MCF 10A (cell line): ENCODE measurements at regions not wholly inside any gene's neighbourhood (a gene's known extent, or its start where the extent isn't known, plus 50 kb on each side); places are given as distances from the start of the nearest gene placed in this dataset.
"Not testable (repeated sequence)": the region's sequence is repeated elsewhere in the genome, so short reads cannot be mapped to it uniquely, and the experiment has no call there.

Experiments used
- BruUV-seq: library from RNA; stranded (reverse); fragments of 400-500 nt; replicated peaks from 2 replicates; lab custom pipeline; 2021; lab: Mats Ljungman, UMichigan
- CTCF ChIA-PET: fragments of 300-600 bp; sonication (Branson Sonifier 250); formaldehyde crosslinking; extraction: SDS; loops from one replicate; lab custom pipeline; 2021; ENCODE audit warnings: antibody characterized with exemption, inconsistent platforms; lab: Yijun Ruan, JAX
- POLR2A ChIA-PET: fragments of 300-600, 350-650 bp; sonication (Branson Sonifier 250); formaldehyde crosslinking; extraction: SDS; loops from one replicate; lab custom pipeline; 2020; ENCODE audit warnings: antibody characterized with exemption, inconsistent platforms; lab: Yijun Ruan, JAX
- DNase-seq: peaks from one replicate; pipeline ENCODE4 v3.0.0-alpha.2; 2018; ENCODE audit not compliant: unreplicated experiment
- H3K27ac Mint-ChIP-seq: one replicate; pipeline ENCODE4 v1.8.0; 2022; ENCODE audit warnings: mild to moderate bottlenecking, low read depth, mixed read lengths; ENCODE audit not compliant: unreplicated experiment
- H3K27me3 Mint-ChIP-seq: one replicate; pipeline ENCODE4 v1.8.0; 2022; ENCODE audit warnings: mixed read lengths; ENCODE audit not compliant: insufficient read depth, unreplicated experiment
- H3K36me3 Mint-ChIP-seq: one replicate; pipeline ENCODE4 v1.8.0; 2022; ENCODE audit warnings: mild to moderate bottlenecking, moderate library complexity, mixed read lengths; ENCODE audit not compliant: insufficient read depth, unreplicated experiment
- H3K4me1 Mint-ChIP-seq: one replicate; pipeline ENCODE4 v1.8.0; 2022; ENCODE audit warnings: mixed read lengths; ENCODE audit not compliant: insufficient read depth, unreplicated experiment
- H3K4me3 Mint-ChIP-seq: one replicate; pipeline ENCODE4 v1.8.0; 2022; ENCODE audit warnings: mild to moderate bottlenecking, moderate library complexity, mixed read lengths; ENCODE audit not compliant: unreplicated experiment
- H3K9me3 Mint-ChIP-seq: one replicate; pipeline ENCODE4 v1.8.0; 2022; ENCODE audit warnings: mixed read lengths; ENCODE audit not compliant: unreplicated experiment
- intact Hi-C: fragments of 100-400 bp; cut with micrococcal nuclease; formaldehyde crosslinking; loops from 2 replicates; pipeline ENCODE4 v1.14.1; 2022
- TF ChIP-seq, protein P1 (sequence below): fragments of 200-600 bp; IDR thresholded peaks from one replicate; pipeline ENCODE4 v1.8.0; 2022; ENCODE audit warnings: antibody characterized with exemption, mild to moderate bottlenecking; ENCODE audit not compliant: unreplicated experiment

- H3K4me3 Mint-ChIP-seq = no peak overlapping the region
- no TSS peak for BruUV-seq
- H3K36me3 Mint-ChIP-seq = no peaks in the 10 kb centered on the region
- CTCF ChIA-PET = interaction anchor here (1.0 kb wide), 1 partner anchor 44 kb away, joined by 3 read pairs; no protein-coding TSS in a partner anchor
- no peaks in the 10 kb centered on the region for H3K9me3 Mint-ChIP-seq
- POLR2A ChIA-PET = no interaction called here
- no peaks in the 10 kb centered on the region for H3K4me1 Mint-ChIP-seq
- TF ChIP-seq, protein P1, sequence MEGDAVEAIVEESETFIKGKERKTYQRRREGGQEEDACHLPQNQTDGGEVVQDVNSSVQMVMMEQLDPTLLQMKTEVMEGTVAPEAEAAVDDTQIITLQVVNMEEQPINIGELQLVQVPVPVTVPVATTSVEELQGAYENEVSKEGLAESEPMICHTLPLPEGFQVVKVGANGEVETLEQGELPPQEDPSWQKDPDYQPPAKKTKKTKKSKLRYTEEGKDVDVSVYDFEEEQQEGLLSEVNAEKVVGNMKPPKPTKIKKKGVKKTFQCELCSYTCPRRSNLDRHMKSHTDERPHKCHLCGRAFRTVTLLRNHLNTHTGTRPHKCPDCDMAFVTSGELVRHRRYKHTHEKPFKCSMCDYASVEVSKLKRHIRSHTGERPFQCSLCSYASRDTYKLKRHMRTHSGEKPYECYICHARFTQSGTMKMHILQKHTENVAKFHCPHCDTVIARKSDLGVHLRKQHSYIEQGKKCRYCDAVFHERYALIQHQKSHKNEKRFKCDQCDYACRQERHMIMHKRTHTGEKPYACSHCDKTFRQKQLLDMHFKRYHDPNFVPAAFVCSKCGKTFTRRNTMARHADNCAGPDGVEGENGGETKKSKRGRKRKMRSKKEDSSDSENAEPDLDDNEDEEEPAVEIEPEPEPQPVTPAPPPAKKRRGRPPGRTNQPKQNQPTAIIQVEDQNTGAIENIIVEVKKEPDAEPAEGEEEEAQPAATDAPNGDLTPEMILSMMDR = no peak
- no peaks in the 10 kb centered on the region for H3K27me3 Mint-ChIP-seq
- DNase-seq = no peak
- no peak overlapping the region for H3K27ac Mint-ChIP-seq
- intact Hi-C loops = no loop called here
Measured at GRCh38 chr2:58405341-58405740, 164.2 kb upstream of the FANCL start.

DNA sequence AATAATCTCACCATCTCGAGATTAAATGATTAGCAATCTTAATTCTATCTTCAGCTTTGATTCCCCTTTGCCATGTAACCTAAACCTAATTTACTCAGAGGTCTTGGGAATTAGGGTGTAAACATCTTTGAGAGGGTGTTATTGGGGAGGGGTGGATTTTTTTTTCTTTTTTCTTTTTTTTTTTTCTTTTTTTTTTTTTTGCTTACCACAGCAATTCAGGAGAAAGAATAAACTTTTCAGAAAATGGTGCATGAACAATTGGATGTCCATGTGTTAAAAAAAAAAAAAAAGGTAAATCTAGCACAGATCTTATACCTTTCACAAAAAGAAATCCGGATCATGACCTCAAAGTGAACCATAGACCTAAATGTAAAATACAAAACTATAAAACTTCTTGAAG lies 160.8 kb upstream of the FANCL start:
- ChIA-PET CTCF (interaction anchor here (0.6 kb wide), 1 partner anchor 162 kb away, joined by 3 read pairs; no protein-coding TSS in a partner anchor), POLR2A (no interaction called here)
- intact Hi-C loops = no loop called here
- Mint-ChIP-seq H3K27ac (no peak overlapping the region), H3K9me3 (no peaks in the 10 kb centered on the region), H3K36me3 (no peaks in the 10 kb centered on the region), H3K4me3 (no peak overlapping the region), H3K4me1 (no peaks in the 10 kb centered on the region), H3K27me3 (no peaks in the 10 kb centered on the region)
- TF ChIP-seq, protein P1 = no peak
- no TSS peak for BruUV-seq
- no peak for DNase-seq

- CTCF ChIA-PET = no interaction called here
- no TSS peak for BruUV-seq
- TF ChIP-seq, protein P1 = no peak
- H3K9me3 Mint-ChIP-seq = peaks cover 6% of the 10 kb centered on the region
- no peak for DNase-seq
- H3K4me1 Mint-ChIP-seq = no peaks in the 10 kb centered on the region
- no peak overlapping the region for H3K4me3 Mint-ChIP-seq
- POLR2A ChIA-PET = interaction anchor here (0.7 to 1.3 kb wide), 3 partner anchors 34 to 696 kb away, joined by 4 to 5 read pairs (median 4); no protein-coding TSS in a partner anchor
- no peaks in the 10 kb centered on the region for H3K36me3 Mint-ChIP-seq
- no peaks in the 10 kb centered on the region for H3K27me3 Mint-ChIP-seq
- intact Hi-C loops = no loop called here
- H3K27ac Mint-ChIP-seq = no peak overlapping the region
Measured at GRCh38 chr2:58398406-58398805, 157.3 kb upstream of the FANCL start.

DNA sequence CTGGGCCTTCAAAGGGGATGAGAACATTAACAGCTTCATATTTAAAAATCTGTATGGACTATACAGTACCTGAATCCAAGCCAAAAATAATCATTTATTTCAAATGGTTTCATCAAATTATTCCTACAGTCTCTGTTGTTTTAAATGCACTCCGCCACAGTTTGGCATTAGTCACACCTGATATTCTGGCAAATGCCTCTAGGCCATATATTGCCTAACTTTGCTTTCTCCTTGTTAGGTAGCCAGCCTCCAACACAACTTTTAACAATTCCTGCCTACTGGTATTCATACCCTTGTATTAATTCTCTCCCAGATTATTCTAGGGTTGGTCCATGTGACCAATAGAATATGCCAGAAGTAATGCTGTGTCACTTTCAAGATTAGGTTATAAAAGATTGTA lies 146.6 kb upstream of the FANCL start:
- TF ChIP-seq, protein P1 = no peak
- no TSS peak for BruUV-seq
- intact Hi-C loops = no loop called here
- no peaks in the 10 kb centered on the region for H3K36me3 Mint-ChIP-seq
- H3K4me3 Mint-ChIP-seq = no peak overlapping the region
- CTCF ChIA-PET = interaction anchor here (0.7 kb wide), 1 partner anchor 44 kb away, joined by 3 read pairs; no protein-coding TSS in a partner anchor
- H3K27ac Mint-ChIP-seq = no peak overlapping the region
- POLR2A ChIA-PET = interaction anchor here (0.6 to 0.7 kb wide), 2 partner anchors 280 to 288 kb away, joined by 3 to 4 read pairs; no protein-coding TSS in a partner anchor
- peak; percentile 82 for DNase-seq
- H3K4me1 Mint-ChIP-seq = peaks cover 13% of the 10 kb centered on the region
- H3K27me3 Mint-ChIP-seq = no peaks in the 10 kb centered on the region
- no peaks in the 10 kb centered on the region for H3K9me3 Mint-ChIP-seq

DNA sequence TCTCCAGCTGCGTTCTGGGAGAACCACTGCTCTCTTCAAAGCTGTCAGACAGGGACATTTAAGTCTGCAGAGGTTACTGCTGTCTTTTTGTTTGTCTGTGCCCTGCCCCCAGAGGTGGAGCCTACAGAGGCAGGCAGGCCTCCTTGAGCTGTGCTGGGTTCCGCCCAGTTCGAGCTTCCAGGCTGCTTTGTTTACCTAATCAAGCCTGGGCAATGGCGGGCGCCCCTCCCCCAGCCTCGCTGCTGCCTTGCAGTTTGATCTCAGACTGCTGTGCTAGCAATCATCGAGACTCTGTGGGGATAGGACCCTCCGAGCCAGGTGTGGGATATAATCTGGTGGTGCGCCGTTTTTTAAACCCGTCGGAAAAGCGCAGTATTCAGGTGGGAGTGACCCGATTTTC lies 145.8 kb upstream of the FANCL start:
- H3K27ac Mint-ChIP-seq, H3K36me3 Mint-ChIP-seq, DNase-seq, H3K9me3 Mint-ChIP-seq, intact Hi-C loops, H3K4me3 Mint-ChIP-seq, CTCF ChIA-PET, POLR2A ChIA-PET, BruUV-seq, H3K27me3 Mint-ChIP-seq: not testable (repeated sequence)
- H3K4me1 Mint-ChIP-seq = peaks cover 13% of the 10 kb centered on the region
